Fibroblast of lung (primary cell): ENCODE measurements at regions not wholly inside any gene's neighbourhood (a gene's known extent, or its start where the extent isn't known, plus 50 kb on each side); places are given as distances from the start of the nearest gene placed in this dataset.

Experiments used
- EZH2 ChIP-seq: IDR thresholded peaks from 2 replicates; pipeline ENCODE4 v1.5.1; 2012; ENCODE audit warnings: low read length, control low read depth, mild to moderate bottlenecking; ENCODE audit errors: missing control alignments
- TF ChIP-seq, protein P1 (sequence below), 2 donors: IDR thresholded peaks in 1 of 2; conservative IDR thresholded peaks in 1 of 2; 1 replicate in 1 of 2; 2 replicates in 1 of 2; pipeline ENCODE4 v1.5.1; 2011 to 2012; ENCODE audit warnings: low read length in 2 of 2, control low read depth in 1 of 2, inconsistent platforms in 1 of 2, low read depth in 1 of 2, mild to moderate bottlenecking in 1 of 2

DNA sequence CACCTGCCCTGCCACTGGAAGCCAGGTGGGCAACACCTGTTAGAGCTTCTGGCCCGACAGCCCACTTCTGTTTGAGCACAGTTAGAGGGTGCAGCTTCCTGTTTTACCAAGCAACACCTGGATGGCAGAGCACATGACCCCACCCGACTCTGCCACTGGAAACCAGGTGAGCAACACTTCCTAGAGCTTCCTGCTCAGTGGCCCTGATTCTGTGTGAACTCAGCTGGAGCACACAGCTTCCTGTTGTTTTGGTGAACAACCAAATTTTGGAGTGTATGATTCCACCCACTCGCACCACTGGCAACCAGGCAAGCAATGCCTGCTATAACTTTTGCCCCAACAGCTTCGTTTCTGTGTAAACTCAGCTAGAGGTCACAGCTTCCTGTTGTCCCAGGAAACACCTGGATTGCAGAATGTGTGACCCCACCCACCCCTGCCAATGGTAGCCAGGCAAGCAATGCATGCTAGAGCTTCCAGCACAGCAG, 163.8 kb upstream of the KLF8 start:
- TF ChIP-seq, protein P1, sequence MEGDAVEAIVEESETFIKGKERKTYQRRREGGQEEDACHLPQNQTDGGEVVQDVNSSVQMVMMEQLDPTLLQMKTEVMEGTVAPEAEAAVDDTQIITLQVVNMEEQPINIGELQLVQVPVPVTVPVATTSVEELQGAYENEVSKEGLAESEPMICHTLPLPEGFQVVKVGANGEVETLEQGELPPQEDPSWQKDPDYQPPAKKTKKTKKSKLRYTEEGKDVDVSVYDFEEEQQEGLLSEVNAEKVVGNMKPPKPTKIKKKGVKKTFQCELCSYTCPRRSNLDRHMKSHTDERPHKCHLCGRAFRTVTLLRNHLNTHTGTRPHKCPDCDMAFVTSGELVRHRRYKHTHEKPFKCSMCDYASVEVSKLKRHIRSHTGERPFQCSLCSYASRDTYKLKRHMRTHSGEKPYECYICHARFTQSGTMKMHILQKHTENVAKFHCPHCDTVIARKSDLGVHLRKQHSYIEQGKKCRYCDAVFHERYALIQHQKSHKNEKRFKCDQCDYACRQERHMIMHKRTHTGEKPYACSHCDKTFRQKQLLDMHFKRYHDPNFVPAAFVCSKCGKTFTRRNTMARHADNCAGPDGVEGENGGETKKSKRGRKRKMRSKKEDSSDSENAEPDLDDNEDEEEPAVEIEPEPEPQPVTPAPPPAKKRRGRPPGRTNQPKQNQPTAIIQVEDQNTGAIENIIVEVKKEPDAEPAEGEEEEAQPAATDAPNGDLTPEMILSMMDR (conservative IDR thresholded peaks at IDR 0.05 in 1 of 2, IDR thresholded peaks at IDR 0.05 in 1 of 2; ENCODE audit: low read depth in 1 of 2, low read length in 2 of 2) = no peak
- TF ChIP-seq EZH2 = no peak
